Astrocyte of the hippocampus (primary cell): ENCODE measurements at regions not wholly inside any gene's neighbourhood (a gene's known extent, or its start where the extent isn't known, plus 50 kb on each side); places are given as distances from the start of the nearest gene placed in this dataset.

Source experiments
- DNase-seq: peaks from one replicate; pipeline ENCODE4 v3.0.0; 2011; ENCODE audit warnings: low read depth, low spot score

GRCh38 chr2:120953066-120953756, 217.5 kb downstream of the GLI2 start:
- no peak for DNase-seq

- DNase-seq = no peak
Observed at GRCh38 chr2:120953843-120954584, 218.3 kb downstream of the GLI2 start.

GRCh38 chr2:120954939-120955338, 219.3 kb downstream of the GLI2 start:
- DNase-seq = no peak

- peak; percentile 82 for DNase-seq
Observed at GRCh38 chr2:120955427-120955826, 219.8 kb downstream of the GLI2 start.

GRCh38 chr2:120956486-120957156, 221.0 kb downstream of the GLI2 start:
- no peak for DNase-seq

- DNase-seq = no peak
Observed at GRCh38 chr2:120957905-120958304, 222.2 kb downstream of the GLI2 start.

GRCh38 chr2:120958623-120959366, 223.1 kb downstream of the GLI2 start:
- no peak for DNase-seq

GRCh38 chr2:120959426-120959825, 223.8 kb downstream of the GLI2 start:
- peak; percentile 85 for DNase-seq

GRCh38 chr2:120960770-120961366, 225.2 kb downstream of the GLI2 start:
- no peak for DNase-seq

- DNase-seq = no peak
Observed at GRCh38 chr2:120961396-120961795, 225.7 kb downstream of the GLI2 start.

- DNase-seq = no peak
Observed at GRCh38 chr2:120963997-120964705, 228.5 kb downstream of the GLI2 start.

- peak; percentile 73 for DNase-seq
Observed at GRCh38 chr2:120964819-120965218, 229.2 kb downstream of the GLI2 start.

GRCh38 chr2:120966510-120967254, 231.0 kb downstream of the GLI2 start:
- DNase-seq = no peak

- DNase-seq = no peak
Observed at GRCh38 chr2:120968307-120969015, 232.8 kb downstream of the GLI2 start.

- no peak for DNase-seq
Observed at GRCh38 chr2:120969613-120970355, 234.1 kb downstream of the GLI2 start.

GRCh38 chr2:120971866-120972265, 236.2 kb downstream of the GLI2 start:
- no peak for DNase-seq

GRCh38 chr2:120972286-120972685, 236.6 kb downstream of the GLI2 start:
- no peak for DNase-seq

GRCh38 chr2:120973196-120973595, 237.5 kb downstream of the GLI2 start:
- DNase-seq = no peak

- no peak for DNase-seq
Observed at GRCh38 chr2:120974950-120975349, 239.3 kb downstream of the GLI2 start.
